H9 (cell line): ENCODE measurements at regions not wholly inside any gene's neighbourhood (a gene's known extent, or its start where the extent isn't known, plus 50 kb on each side); places are given as distances from the start of the nearest gene placed in this dataset.

Experiments used
- DNase-seq: peaks from one replicate; pipeline ENCODE4 v3.0.0-alpha.2; 2017
- H2AFZ ChIP-seq: one replicate; pipeline ENCODE4 v1.6.1; 2013; ENCODE audit warnings: mild to moderate bottlenecking, low read length, control low read depth, moderate library complexity
- H2AK5ac ChIP-seq: 2 replicates; pipeline ENCODE4 v1.6.1; 2013; ENCODE audit warnings: low read length, control low read depth, mixed read lengths; ENCODE audit not compliant: insufficient read length
- H2BK120ac ChIP-seq: one replicate; pipeline ENCODE4 v1.6.1; 2013; ENCODE audit warnings: low read depth, mild to moderate bottlenecking, low read length, control low read depth, inconsistent platforms; ENCODE audit not compliant: poor library complexity, severe bottlenecking
- H2BK12ac ChIP-seq: 2 replicates; pipeline ENCODE4 v1.6.1; 2013; ENCODE audit warnings: low read length, control low read depth, mixed read lengths, low read depth; ENCODE audit not compliant: insufficient read length
- H2BK15ac ChIP-seq: 2 replicates; pipeline ENCODE4 v1.6.1; 2013; ENCODE audit warnings: low read depth, low read length, control low read depth
- H2BK20ac ChIP-seq: one replicate; pipeline ENCODE4 v1.6.1; 2013; ENCODE audit warnings: low read depth, mild to moderate bottlenecking, low read length, control low read depth, inconsistent platforms; ENCODE audit not compliant: poor library complexity, severe bottlenecking
- H2BK5ac ChIP-seq: 2 replicates; pipeline ENCODE4 v1.6.1; 2013; ENCODE audit warnings: low read length, control low read depth, mixed read lengths; ENCODE audit not compliant: insufficient read length
- H3K14ac ChIP-seq: 2 replicates; pipeline ENCODE4 v1.6.1; 2013; ENCODE audit warnings: low read length, control low read depth; ENCODE audit not compliant: insufficient read depth
- H3K18ac ChIP-seq: 2 replicates; pipeline ENCODE4 v1.6.1; 2013; ENCODE audit warnings: low read depth, mild to moderate bottlenecking, mixed read lengths, low read length, control low read depth; ENCODE audit not compliant: insufficient read length
- H3K23ac ChIP-seq: 2 replicates; pipeline ENCODE4 v1.6.1; 2013; ENCODE audit warnings: low read length, control low read depth, mixed read lengths, low read depth; ENCODE audit not compliant: insufficient read length
- H3K23me2 ChIP-seq: 2 replicates; pipeline ENCODE4 v1.6.1; 2013; ENCODE audit warnings: low read depth, mild to moderate bottlenecking, mixed read lengths, low read length, control low read depth; ENCODE audit not compliant: insufficient read length, poor library complexity, severe bottlenecking
- H3K27ac ChIP-seq: 2 replicates; pipeline ENCODE4 v1.5.1; 2013; ENCODE audit warnings: low read length, control low read depth, mixed read lengths, low read depth; ENCODE audit not compliant: insufficient read length
- H3K27me3 ChIP-seq: 2 replicates; pipeline ENCODE4 v1.6.1; 2013; ENCODE audit warnings: low read length, control low read depth, inconsistent platforms; ENCODE audit not compliant: insufficient read depth
- H3K4ac ChIP-seq: 2 replicates; pipeline ENCODE4 v1.6.1; 2013; ENCODE audit warnings: low read depth, mild to moderate bottlenecking, control low read depth, inconsistent platforms, low read length, moderate library complexity
- H3K4me1 ChIP-seq: 2 replicates; pipeline ENCODE4 v1.6.1; 2013; ENCODE audit warnings: low read length, control low read depth, inconsistent platforms; ENCODE audit not compliant: insufficient read depth
- H3K4me2 ChIP-seq: 2 replicates; pipeline ENCODE4 v1.6.1; 2013; ENCODE audit warnings: low read length, control low read depth, mixed read lengths; ENCODE audit not compliant: insufficient read length, insufficient read depth
- H3K56ac ChIP-seq: 2 replicates; pipeline ENCODE4 v1.6.1; 2013; ENCODE audit warnings: low read depth, mild to moderate bottlenecking, mixed read lengths, low read length, control low read depth; ENCODE audit not compliant: insufficient read length
- H3K79me1 ChIP-seq: 2 replicates; pipeline ENCODE4 v1.6.1; 2013; ENCODE audit warnings: low read depth, mild to moderate bottlenecking, moderate library complexity, low read length, control low read depth, inconsistent platforms; ENCODE audit not compliant: insufficient read depth, poor library complexity, severe bottlenecking
- H3K79me2 ChIP-seq: 2 replicates; pipeline ENCODE4 v1.6.1; 2013; ENCODE audit warnings: low read length, control low read depth, inconsistent platforms; ENCODE audit not compliant: insufficient read depth
- H3K9ac ChIP-seq: 2 replicates; pipeline ENCODE4 v1.6.1; 2013; ENCODE audit warnings: low read length, control low read depth, mixed read lengths; ENCODE audit not compliant: insufficient read length; ENCODE audit errors: extremely low read depth
- H3K9me3 ChIP-seq: one replicate; pipeline ENCODE4 v1.6.1; 2013; ENCODE audit warnings: low read depth, low read length, inconsistent platforms; ENCODE audit not compliant: control insufficient read depth
- H3T11ph ChIP-seq: one replicate; pipeline ENCODE4 v1.6.1; 2013; ENCODE audit warnings: mild to moderate bottlenecking, low read length, control low read depth, inconsistent platforms
- H4K20me1 ChIP-seq: one replicate; pipeline ENCODE4 v1.6.1; 2013; ENCODE audit not compliant: control insufficient read depth, insufficient read length, insufficient read depth
- H4K5ac ChIP-seq: 2 replicates; pipeline ENCODE4 v1.6.1; 2013; ENCODE audit warnings: low read depth, mild to moderate bottlenecking, mixed read lengths, low read length, control low read depth; ENCODE audit not compliant: insufficient read length
- H4K8ac ChIP-seq: replicated peaks from 2 replicates; pipeline ENCODE4 v1.6.1; 2013; ENCODE audit warnings: low read length, control low read depth, mixed read lengths, low read depth; ENCODE audit not compliant: insufficient read length
- H4K91ac ChIP-seq: 2 replicates; pipeline ENCODE4 v1.6.1; 2013; ENCODE audit warnings: low read depth, mild to moderate bottlenecking, moderate library complexity, mixed read lengths, low read length, control low read depth; ENCODE audit not compliant: insufficient read length
- H3K27ac Mint-ChIP-seq, 3 experiments: 2 replicates in 2 of 3; 3 replicates in 1 of 3; pipeline ENCODE4 v1.8.0; 2020 to 2021; ENCODE audit warnings: mixed read lengths in 3 of 3, mild to moderate bottlenecking in 1 of 3, moderate library complexity in 1 of 3
- H3K27me3 Mint-ChIP-seq: 2 replicates; pipeline ENCODE4 v1.8.0; 2021; ENCODE audit warnings: low read depth, mild to moderate bottlenecking, moderate library complexity, mixed read lengths
- H3K36me3 Mint-ChIP-seq, 3 experiments: 2 replicates in 2 of 3; 3 replicates in 1 of 3; pipeline ENCODE4 v1.8.0; 2020 to 2021; ENCODE audit warnings: low read depth in 3 of 3, mixed read lengths in 3 of 3; ENCODE audit not compliant: insufficient read depth in 1 of 3
- H3K4me1 Mint-ChIP-seq, 2 experiments: 2 replicates each; pipeline ENCODE4 v1.8.0; 2020; ENCODE audit warnings: mixed read lengths in 2 of 2
- H3K4me3 Mint-ChIP-seq, 2 experiments: 2 replicates in 1 of 2; 3 replicates in 1 of 2; pipeline ENCODE4 v1.8.0; 2020 to 2021; ENCODE audit warnings: mild to moderate bottlenecking in 2 of 2, mixed read lengths in 2 of 2, moderate library complexity in 1 of 2
- H3K9me3 Mint-ChIP-seq, 2 experiments: 2 replicates in 1 of 2; 3 replicates in 1 of 2; pipeline ENCODE4 v1.8.0; 2020; ENCODE audit warnings: mild to moderate bottlenecking in 2 of 2, mixed read lengths in 2 of 2, moderate library complexity in 1 of 2
- WGBS: extraction: QIAGEN DNeasy Blood & Tissue Kit; methylation state at CpG from one replicate; pipeline ENCODE4 v1.1.7; 2013; ENCODE audit warnings: missing lambda C conversion rate, low lambda C conversion rate, mixed read lengths; ENCODE audit not compliant: insufficient read length; ENCODE audit errors: extremely low coverage; 5-methylcytosine and 5-hydroxymethylcytosine counted together
- TF ChIP-seq, protein P1 (sequence below): fragments of 200-600 bp; sonication (generic); conservative IDR thresholded peaks from 3 replicates; pipeline ENCODE4 v1.8.0; 2021; ENCODE audit warnings: antibody characterized with exemption, mild to moderate bottlenecking

- TF ChIP-seq, protein P1, sequence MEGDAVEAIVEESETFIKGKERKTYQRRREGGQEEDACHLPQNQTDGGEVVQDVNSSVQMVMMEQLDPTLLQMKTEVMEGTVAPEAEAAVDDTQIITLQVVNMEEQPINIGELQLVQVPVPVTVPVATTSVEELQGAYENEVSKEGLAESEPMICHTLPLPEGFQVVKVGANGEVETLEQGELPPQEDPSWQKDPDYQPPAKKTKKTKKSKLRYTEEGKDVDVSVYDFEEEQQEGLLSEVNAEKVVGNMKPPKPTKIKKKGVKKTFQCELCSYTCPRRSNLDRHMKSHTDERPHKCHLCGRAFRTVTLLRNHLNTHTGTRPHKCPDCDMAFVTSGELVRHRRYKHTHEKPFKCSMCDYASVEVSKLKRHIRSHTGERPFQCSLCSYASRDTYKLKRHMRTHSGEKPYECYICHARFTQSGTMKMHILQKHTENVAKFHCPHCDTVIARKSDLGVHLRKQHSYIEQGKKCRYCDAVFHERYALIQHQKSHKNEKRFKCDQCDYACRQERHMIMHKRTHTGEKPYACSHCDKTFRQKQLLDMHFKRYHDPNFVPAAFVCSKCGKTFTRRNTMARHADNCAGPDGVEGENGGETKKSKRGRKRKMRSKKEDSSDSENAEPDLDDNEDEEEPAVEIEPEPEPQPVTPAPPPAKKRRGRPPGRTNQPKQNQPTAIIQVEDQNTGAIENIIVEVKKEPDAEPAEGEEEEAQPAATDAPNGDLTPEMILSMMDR = no peak
- no peaks in the 10 kb centered on the region for H3K9me3 ChIP-seq
- H2AK5ac ChIP-seq = no peak overlapping the region
- H2AFZ ChIP-seq = no peak overlapping the region
- Mint-ChIP-seq H3K27me3 (no peaks in the 10 kb centered on the region), H3K36me3 (no peaks in the 10 kb centered on the region), H3K9me3 (no peaks in the 10 kb centered on the region), H3K4me3 (no peak overlapping the region), H3K4me1 (peaks cover 6 to 9% of the 10 kb centered on the region in 2 experiments), H3K27ac (no peak overlapping the region)
- no peak overlapping the region for H3K4me2 ChIP-seq
- no peaks in the 10 kb centered on the region for H3K79me1 ChIP-seq
- no peak overlapping the region for H3T11ph ChIP-seq
- no peaks in the 10 kb centered on the region for H3K4me1 ChIP-seq
- H2BK120ac ChIP-seq = no peak overlapping the region
- no peak overlapping the region for H3K14ac ChIP-seq
- H2BK15ac ChIP-seq = no peak overlapping the region
- H4K5ac ChIP-seq = no peak overlapping the region
- WGBS = no CpG with 5 or more reads among the region's 5 CpGs
- H3K4ac ChIP-seq = no peak overlapping the region
- no peak overlapping the region for H3K27ac ChIP-seq
- no peak for DNase-seq
- H4K91ac ChIP-seq = no peak overlapping the region
- H4K20me1 ChIP-seq = no peaks in the 10 kb centered on the region
- H3K79me2 ChIP-seq = no peaks in the 10 kb centered on the region
- no peak overlapping the region for H3K9ac ChIP-seq
- no peak overlapping the region for H3K56ac ChIP-seq
- no peak overlapping the region for H2BK5ac ChIP-seq
- no peaks in the 10 kb centered on the region for H3K27me3 ChIP-seq
- H3K18ac ChIP-seq = no peak overlapping the region
- no peaks in the 10 kb centered on the region for H3K23me2 ChIP-seq
- no peak overlapping the region for H2BK12ac ChIP-seq
- no peak overlapping the region for H4K8ac ChIP-seq
- H2BK20ac ChIP-seq = no peak overlapping the region
- H3K23ac ChIP-seq = no peak overlapping the region
These were observed 589.2 kb downstream of the PRR16 start for GRCh38 chr5:121053055-121053985.
